A673 (cell line): ENCODE measurements at regions not wholly inside any gene's neighbourhood (a gene's known extent, or its start where the extent isn't known, plus 50 kb on each side); places are given as distances from the start of the nearest gene placed in this dataset.

Experiments used
- EZH2 ChIP-seq: fragments of 200-600 bp; sonication (generic); IDR thresholded peaks from 2 replicates; pipeline ENCODE4 v1.6.1; 2017; ENCODE audit warnings: borderline replicate concordance, low read depth, mild to moderate bottlenecking, mixed read lengths, antibody characterized with exemption, low read length; ENCODE audit not compliant: poor library complexity, severe bottlenecking
- TF ChIP-seq, protein P1 (sequence below): fragments of 300-800, 200-600 bp; sonication (generic); conservative IDR thresholded peaks from 2 replicates; pipeline ENCODE4 v1.5.1; 2017; ENCODE audit warnings: low read depth, mild to moderate bottlenecking, antibody characterized with exemption, low read length, moderate library complexity, mixed read lengths

DNA sequence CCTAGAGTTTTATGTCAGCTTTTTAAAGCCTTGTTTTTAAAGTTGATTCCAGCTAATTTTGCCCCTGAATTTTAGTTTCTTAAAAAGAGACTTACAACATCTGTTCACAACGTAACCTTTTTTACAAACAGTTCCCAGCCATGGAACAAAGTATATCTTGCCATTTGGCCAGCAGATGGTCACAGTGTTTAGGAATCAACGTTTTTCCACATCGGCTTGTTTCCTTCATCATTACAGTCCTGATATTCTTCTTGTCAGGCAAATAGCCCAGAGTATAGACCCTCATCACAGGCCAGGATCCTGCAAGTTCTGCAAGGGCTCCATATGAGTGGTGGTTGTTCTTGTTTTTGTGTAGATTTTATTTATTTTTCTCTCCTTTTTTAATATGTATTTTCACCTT is 341.7 kb upstream of the HTR1E start:
- TF ChIP-seq, protein P1, sequence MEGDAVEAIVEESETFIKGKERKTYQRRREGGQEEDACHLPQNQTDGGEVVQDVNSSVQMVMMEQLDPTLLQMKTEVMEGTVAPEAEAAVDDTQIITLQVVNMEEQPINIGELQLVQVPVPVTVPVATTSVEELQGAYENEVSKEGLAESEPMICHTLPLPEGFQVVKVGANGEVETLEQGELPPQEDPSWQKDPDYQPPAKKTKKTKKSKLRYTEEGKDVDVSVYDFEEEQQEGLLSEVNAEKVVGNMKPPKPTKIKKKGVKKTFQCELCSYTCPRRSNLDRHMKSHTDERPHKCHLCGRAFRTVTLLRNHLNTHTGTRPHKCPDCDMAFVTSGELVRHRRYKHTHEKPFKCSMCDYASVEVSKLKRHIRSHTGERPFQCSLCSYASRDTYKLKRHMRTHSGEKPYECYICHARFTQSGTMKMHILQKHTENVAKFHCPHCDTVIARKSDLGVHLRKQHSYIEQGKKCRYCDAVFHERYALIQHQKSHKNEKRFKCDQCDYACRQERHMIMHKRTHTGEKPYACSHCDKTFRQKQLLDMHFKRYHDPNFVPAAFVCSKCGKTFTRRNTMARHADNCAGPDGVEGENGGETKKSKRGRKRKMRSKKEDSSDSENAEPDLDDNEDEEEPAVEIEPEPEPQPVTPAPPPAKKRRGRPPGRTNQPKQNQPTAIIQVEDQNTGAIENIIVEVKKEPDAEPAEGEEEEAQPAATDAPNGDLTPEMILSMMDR: no peak
- no peak for TF ChIP-seq EZH2
